Panc1 (cell line): ENCODE measurements at regions not wholly inside any gene's neighbourhood (a gene's known extent, or its start where the extent isn't known, plus 50 kb on each side); places are given as distances from the start of the nearest gene placed in this dataset.

ENCODE experiments used
- POLR2AphosphoS5 ChIP-seq: IDR thresholded peaks from 2 replicates; pipeline ENCODE4 v1.6.1; 2012; ENCODE audit warnings: mild to moderate bottlenecking, low read depth, low read length, moderate library complexity
- TF ChIP-seq, protein P1 (sequence below), 2 experiments: IDR thresholded peaks; 2 replicates each; pipeline ENCODE4 v1.6.1; 2011 to 2012; ENCODE audit warnings: low read depth in 2 of 2, control low read depth in 1 of 2, low read length in 1 of 2, mild to moderate bottlenecking in 1 of 2, moderate library complexity in 1 of 2; ENCODE audit not compliant: insufficient read depth in 1 of 2
- TF ChIP-seq, protein P2 (sequence below): fragments of 450-650 bp; IDR thresholded peaks from 2 replicates; pipeline ENCODE4 v1.5.1; 2017; ENCODE audit warnings: mild to moderate bottlenecking

DNA sequence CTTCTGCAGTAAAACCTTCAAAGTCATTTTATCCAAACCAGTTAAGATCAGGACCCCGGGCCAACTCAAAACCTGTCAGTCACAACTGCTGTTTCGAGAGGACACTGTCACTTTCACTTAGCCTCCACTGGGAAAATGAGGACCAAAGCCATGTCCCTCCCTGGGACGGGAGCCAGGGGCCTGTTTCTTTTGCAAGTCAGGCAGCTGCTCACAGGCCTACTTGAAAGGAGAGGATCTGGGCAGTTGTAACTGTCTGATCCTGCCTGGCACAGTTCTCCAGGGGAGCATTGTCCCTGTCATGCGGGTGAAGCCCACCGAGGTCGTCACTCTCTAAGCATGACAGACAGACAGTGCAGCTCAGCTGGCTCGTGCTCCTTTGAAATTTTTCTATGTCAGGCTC lies 276.2 kb downstream of the NPIPA8 start:
- TF ChIP-seq POLR2AphosphoS5, result no peak
- TF ChIP-seq, protein P1, sequence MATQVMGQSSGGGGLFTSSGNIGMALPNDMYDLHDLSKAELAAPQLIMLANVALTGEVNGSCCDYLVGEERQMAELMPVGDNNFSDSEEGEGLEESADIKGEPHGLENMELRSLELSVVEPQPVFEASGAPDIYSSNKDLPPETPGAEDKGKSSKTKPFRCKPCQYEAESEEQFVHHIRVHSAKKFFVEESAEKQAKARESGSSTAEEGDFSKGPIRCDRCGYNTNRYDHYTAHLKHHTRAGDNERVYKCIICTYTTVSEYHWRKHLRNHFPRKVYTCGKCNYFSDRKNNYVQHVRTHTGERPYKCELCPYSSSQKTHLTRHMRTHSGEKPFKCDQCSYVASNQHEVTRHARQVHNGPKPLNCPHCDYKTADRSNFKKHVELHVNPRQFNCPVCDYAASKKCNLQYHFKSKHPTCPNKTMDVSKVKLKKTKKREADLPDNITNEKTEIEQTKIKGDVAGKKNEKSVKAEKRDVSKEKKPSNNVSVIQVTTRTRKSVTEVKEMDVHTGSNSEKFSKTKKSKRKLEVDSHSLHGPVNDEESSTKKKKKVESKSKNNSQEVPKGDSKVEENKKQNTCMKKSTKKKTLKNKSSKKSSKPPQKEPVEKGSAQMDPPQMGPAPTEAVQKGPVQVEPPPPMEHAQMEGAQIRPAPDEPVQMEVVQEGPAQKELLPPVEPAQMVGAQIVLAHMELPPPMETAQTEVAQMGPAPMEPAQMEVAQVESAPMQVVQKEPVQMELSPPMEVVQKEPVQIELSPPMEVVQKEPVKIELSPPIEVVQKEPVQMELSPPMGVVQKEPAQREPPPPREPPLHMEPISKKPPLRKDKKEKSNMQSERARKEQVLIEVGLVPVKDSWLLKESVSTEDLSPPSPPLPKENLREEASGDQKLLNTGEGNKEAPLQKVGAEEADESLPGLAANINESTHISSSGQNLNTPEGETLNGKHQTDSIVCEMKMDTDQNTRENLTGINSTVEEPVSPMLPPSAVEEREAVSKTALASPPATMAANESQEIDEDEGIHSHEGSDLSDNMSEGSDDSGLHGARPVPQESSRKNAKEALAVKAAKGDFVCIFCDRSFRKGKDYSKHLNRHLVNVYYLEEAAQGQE (IDR thresholded peaks at IDR 0.05; ENCODE audit: insufficient read depth in 1 of 2, low read depth in 2 of 2, low read length in 1 of 2), result no peak
- TF ChIP-seq, protein P2, sequence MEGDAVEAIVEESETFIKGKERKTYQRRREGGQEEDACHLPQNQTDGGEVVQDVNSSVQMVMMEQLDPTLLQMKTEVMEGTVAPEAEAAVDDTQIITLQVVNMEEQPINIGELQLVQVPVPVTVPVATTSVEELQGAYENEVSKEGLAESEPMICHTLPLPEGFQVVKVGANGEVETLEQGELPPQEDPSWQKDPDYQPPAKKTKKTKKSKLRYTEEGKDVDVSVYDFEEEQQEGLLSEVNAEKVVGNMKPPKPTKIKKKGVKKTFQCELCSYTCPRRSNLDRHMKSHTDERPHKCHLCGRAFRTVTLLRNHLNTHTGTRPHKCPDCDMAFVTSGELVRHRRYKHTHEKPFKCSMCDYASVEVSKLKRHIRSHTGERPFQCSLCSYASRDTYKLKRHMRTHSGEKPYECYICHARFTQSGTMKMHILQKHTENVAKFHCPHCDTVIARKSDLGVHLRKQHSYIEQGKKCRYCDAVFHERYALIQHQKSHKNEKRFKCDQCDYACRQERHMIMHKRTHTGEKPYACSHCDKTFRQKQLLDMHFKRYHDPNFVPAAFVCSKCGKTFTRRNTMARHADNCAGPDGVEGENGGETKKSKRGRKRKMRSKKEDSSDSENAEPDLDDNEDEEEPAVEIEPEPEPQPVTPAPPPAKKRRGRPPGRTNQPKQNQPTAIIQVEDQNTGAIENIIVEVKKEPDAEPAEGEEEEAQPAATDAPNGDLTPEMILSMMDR, result no peak
